Thymus (tissue), 11 donors: ENCODE measurements at regions not wholly inside any gene's neighbourhood (a gene's known extent, or its start where the extent isn't known, plus 50 kb on each side); places are given as distances from the start of the nearest gene placed in this dataset.

ENCODE experiments used
- DNase-seq, 9 donors: peaks; one replicate each; pipeline ENCODE4 v3.0.0-alpha.2; 2013; ENCODE audit warnings: low spot score in 9 of 9, low read depth in 6 of 9, missing footprints in 1 of 9
- H3K27ac ChIP-seq, 2 donors: one replicate each; pipeline ENCODE4 v1.5.1; 2013; ENCODE audit warnings: control low read depth in 1 of 2, low read depth in 1 of 2, low read length in 1 of 2, mild to moderate bottlenecking in 1 of 2, moderate library complexity in 1 of 2
- H3K27me3 ChIP-seq, 2 donors: one replicate each; pipeline ENCODE4 v1.5.1; 2013; ENCODE audit warnings: low read length in 1 of 2; ENCODE audit not compliant: control insufficient read depth in 2 of 2, insufficient read depth in 1 of 2
- H3K36me3 ChIP-seq, 2 donors: one replicate each; pipeline ENCODE4 v1.5.1; 2013; ENCODE audit warnings: low read length in 1 of 2, mild to moderate bottlenecking in 1 of 2, moderate library complexity in 1 of 2; ENCODE audit not compliant: control insufficient read depth in 2 of 2, insufficient read depth in 2 of 2
- H3K4me1 ChIP-seq, 2 donors: one replicate each; pipeline ENCODE4 v1.5.1; 2013; ENCODE audit warnings: low read length in 2 of 2; ENCODE audit not compliant: control insufficient read depth in 2 of 2, insufficient read depth in 2 of 2
- H3K4me3 ChIP-seq, 2 donors: one replicate each; pipeline ENCODE4 v1.5.1; 2013; ENCODE audit warnings: low read length in 2 of 2, control low read depth in 1 of 2, mild to moderate bottlenecking in 1 of 2
- H3K9me3 ChIP-seq, 2 donors: one replicate each; pipeline ENCODE4 v1.5.1; 2013; ENCODE audit warnings: low read length in 1 of 2, mild to moderate bottlenecking in 1 of 2; ENCODE audit not compliant: control insufficient read depth in 2 of 2, insufficient read depth in 1 of 2
- WGBS: extraction: QIAGEN DNeasy Blood & Tissue Kit; methylation state at CpG from one replicate; pipeline ENCODE4 v1.1.7; 2013; 5-methylcytosine and 5-hydroxymethylcytosine counted together
- donor health status: healthy.

DNA sequence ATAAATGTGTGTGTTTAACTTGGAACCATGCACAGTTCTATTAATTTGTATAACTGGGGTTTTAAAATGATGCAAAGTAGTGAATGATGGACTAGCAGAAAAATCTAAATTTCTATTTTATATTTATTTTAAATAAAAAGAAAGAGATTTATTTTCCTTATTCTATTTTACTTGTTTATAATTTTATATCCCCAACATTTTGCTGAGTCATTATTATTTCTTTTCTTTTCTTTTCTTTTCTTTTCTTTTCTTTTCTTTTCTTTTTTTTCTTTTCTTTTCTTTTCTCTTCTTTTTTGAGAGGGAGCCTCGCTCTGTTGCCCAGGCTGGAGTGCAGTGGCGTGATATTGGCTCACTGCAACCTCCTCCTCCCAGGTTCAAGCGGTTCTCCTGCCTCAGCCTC lies 395.0 kb upstream of the NCAM2 start:
- 96% methylated on average over 3 of the region's 3 CpGs for WGBS
- H3K36me3 ChIP-seq: no peaks in the 10 kb centered on the region

DNA sequence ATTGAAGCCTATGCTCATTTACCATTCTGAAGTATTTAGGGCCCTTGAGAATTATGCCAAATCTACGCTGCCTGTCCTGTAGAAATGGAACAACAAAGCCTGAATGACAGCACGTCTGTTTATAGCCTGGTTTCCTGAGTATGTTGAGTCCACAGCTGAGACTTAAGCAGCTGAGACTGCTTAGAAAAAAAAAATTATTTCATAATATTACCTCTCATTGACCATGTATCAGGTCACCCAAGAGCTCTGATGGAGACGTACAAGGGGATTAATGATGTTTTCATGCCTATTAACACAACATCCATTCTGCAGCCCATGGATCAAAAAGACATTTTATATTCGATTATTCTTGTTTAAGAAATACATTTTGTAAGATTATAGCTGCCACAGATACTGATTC lies 387.2 kb upstream of the NCAM2 start:
- H3K27me3 ChIP-seq: no peaks in the 10 kb centered on the region
- H3K27ac ChIP-seq: no peak overlapping the region
- H3K36me3 ChIP-seq: no peaks in the 10 kb centered on the region
- H3K4me1 ChIP-seq: no peaks in the 10 kb centered on the region
- no peaks in the 10 kb centered on the region for H3K9me3 ChIP-seq
- WGBS: 94% methylated on average over 4 of the region's 4 CpGs
- no peak for DNase-seq
- no peak overlapping the region for H3K4me3 ChIP-seq

More for the DNA sequence above, 395.0 kb upstream of the NCAM2 start:
- Histone ChIP-seq H3K27me3 (no peaks in the 10 kb centered on the region), H3K4me3 (no peak overlapping the region), H3K9me3 (peaks cover 0 to 4% of the 10 kb centered on the region in 2 donors), H3K4me1 (no peaks in the 10 kb centered on the region), H3K27ac (no peak overlapping the region)
- no peak for DNase-seq

DNA sequence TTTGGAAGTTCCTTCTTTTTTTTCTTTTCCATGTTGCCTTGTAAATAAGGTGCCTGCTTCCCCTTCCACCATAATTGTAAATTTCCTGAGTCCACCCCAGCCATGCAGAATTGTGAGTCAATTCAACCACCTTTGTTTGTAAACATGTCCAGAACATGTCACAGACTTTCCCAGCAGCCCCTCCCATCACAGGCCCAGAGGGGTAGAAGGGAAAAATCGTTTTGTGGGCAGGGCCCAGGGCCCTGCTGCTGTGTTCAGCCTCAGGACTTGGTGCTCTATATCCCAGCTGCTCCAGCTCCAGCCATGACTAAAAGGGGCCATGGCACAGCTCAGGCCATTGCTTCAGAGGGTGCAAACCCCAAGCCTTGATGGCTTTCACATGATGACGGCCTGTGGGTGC lies 384.6 kb upstream of the NCAM2 start:
- Histone ChIP-seq H3K4me3 (no peak overlapping the region), H3K36me3 (no peaks in the 10 kb centered on the region), H3K9me3 (no peaks in the 10 kb centered on the region), H3K4me1 (no peaks in the 10 kb centered on the region), H3K27ac (no peak overlapping the region), H3K27me3 (no peaks in the 10 kb centered on the region)
- 68% methylated on average over 2 of the region's 2 CpGs for WGBS
- no peak for DNase-seq

DNA sequence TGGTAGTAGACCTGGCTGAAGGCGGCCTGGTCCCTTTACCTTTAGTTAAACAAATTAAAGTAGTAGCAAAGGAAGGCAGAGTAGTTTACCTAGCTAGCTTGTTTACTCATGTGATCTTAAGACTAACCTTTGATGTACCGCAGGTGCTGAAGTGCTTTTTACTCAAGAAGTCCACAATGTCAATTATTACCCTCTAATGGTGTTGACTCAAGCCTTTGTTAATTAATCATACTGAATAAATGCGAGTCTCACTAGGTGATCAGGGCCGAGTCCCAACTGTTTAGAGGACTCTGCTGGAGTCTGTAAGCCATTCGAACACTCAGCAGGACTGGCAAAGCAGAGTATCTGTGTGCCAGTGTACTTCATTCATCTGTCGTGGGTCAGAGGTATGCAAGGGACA lies 381.1 kb upstream of the NCAM2 start:
- DNase-seq: no peak

DNA sequence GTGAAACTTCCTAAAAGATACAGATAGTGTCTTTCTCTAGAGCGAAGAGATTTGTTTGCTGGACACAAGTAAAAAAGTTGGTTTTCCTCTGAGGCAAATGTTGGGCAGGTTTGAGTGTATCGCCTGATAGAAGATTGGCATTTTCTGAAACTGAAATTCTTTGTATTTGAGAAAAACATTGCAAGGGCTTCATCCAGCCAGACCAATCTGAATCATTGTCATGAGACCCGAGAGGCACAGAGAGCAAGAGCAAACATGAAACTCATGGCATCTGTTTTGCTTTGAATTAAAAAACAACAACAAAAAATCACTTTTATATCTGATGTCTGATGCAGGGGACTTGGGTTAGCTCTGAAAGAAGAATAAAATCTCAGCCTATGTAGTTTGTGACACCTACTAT lies 379.3 kb upstream of the NCAM2 start:
- no peak overlapping the region for H3K27ac ChIP-seq
- no peaks in the 10 kb centered on the region for H3K27me3 ChIP-seq
- DNase-seq: no peak
- 93% methylated on average over 3 of the region's 3 CpGs for WGBS
- no peaks in the 10 kb centered on the region for H3K4me1 ChIP-seq
- H3K4me3 ChIP-seq: no peak overlapping the region
- H3K36me3 ChIP-seq: no peaks in the 10 kb centered on the region
- H3K9me3 ChIP-seq: no peaks in the 10 kb centered on the region

More for the DNA sequence above, 381.1 kb upstream of the NCAM2 start:
- Histone ChIP-seq H3K4me1 (no peaks in the 10 kb centered on the region), H3K27ac (no peak overlapping the region), H3K4me3 (no peak overlapping the region), H3K36me3 (no peaks in the 10 kb centered on the region), H3K9me3 (no peaks in the 10 kb centered on the region), H3K27me3 (no peaks in the 10 kb centered on the region)
- 88% methylated on average over 6 of the region's 6 CpGs for WGBS

DNA sequence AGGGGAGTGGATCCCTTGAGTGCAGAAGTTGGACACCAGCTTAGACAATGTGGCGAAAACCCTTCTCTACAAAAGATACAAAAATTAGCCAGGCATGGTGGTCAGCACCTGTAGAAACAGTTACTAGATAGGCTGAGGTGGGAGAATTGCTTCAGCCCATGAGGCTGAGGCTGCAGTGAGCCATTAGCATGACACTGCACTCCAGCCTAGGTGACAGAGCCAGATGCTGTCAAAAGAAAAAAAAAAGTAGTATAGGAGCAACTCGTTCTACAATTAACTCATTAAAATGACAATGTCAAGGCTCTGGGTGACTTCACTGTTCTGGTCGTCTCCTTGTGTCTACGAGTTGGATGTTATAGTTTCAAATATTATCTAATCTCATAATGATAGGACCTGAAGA lies 370.6 kb upstream of the NCAM2 start:
- no peak overlapping the region for H3K27ac ChIP-seq
- no peaks in the 10 kb centered on the region for H3K4me1 ChIP-seq
- no peaks in the 10 kb centered on the region for H3K27me3 ChIP-seq
- WGBS: 88% methylated on average over 4 of the region's 4 CpGs
- no peak for DNase-seq
- no peaks in the 10 kb centered on the region for H3K36me3 ChIP-seq
- H3K4me3 ChIP-seq: no peak overlapping the region
- peaks cover 0 to 4% of the 10 kb centered on the region in 2 donors for H3K9me3 ChIP-seq

DNA sequence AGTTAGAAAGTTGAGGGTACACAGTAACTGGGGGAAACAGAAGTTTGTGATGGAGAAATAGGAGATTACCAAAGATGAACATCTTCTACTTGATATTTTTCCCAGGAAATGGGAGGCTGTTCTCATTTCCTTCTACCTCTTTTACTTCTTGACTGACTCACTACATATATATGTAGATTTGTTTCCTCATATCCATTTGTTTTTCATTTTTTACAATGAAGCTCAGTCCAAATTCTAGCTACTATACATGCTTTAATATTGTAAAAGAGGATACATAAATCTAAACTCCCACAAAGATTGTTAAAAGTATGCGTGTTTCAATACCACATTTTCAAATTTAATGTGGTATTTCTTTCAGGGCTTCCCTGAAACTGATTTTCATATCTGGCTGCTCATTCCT lies 366.6 kb upstream of the NCAM2 start:
- 98% methylated on average over 1 of the region's 1 CpG for WGBS
- Histone ChIP-seq H3K36me3 (no peaks in the 10 kb centered on the region), H3K27ac (no peak overlapping the region), H3K27me3 (no peaks in the 10 kb centered on the region), H3K9me3 (peaks cover 0 to 4% of the 10 kb centered on the region in 2 donors), H3K4me1 (no peaks in the 10 kb centered on the region), H3K4me3 (no peak overlapping the region)
- no peak for DNase-seq

DNA sequence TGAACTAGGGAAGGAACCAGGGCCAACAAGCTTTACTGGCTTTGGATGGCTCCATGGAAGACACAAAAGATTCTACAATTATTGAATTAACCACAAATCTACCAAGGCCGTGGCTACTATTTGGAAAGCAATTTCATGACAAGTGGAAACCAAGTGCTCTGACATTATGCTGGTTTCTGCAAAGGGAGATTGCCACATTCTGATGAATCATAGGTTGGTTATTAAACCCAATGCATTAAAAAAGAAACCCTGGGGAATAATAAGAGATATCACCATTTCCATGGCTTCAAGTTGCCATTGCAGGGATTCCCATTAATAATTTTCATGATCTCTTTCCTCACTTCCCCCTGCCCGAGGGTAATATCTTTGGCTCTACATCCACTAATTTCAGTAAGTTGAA lies 359.2 kb upstream of the NCAM2 start:
- Histone ChIP-seq H3K36me3 (no peaks in the 10 kb centered on the region), H3K9me3 (no peaks in the 10 kb centered on the region), H3K4me3 (no peak overlapping the region), H3K4me1 (no peaks in the 10 kb centered on the region), H3K27ac (no peak overlapping the region), H3K27me3 (no peaks in the 10 kb centered on the region)
- no peak for DNase-seq
- 86% methylated on average over 2 of the region's 2 CpGs for WGBS

DNA sequence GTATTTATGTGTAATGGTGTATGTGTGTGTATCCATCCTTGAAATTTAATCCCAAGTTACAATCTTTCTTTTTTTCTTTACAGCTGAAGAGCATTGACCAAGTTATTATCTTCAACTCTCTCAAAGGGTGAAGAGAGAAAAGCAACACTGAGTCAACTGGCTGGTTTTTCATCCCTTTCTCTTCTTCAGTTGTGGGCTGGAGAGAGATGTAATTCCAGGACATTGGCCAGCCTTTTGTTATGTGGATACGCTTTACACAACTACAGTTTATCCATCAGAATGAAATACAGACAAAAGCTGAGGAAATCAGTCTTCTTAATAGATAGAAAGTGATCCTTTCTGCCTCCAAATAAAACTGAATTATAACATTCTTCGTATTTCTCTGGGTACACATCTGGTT lies 357.0 kb upstream of the NCAM2 start:
- Histone ChIP-seq H3K9me3 (peaks cover 3 to 12% of the 10 kb centered on the region in 2 donors), H3K4me1 (no peaks in the 10 kb centered on the region), H3K27me3 (no peaks in the 10 kb centered on the region), H3K27ac (no peak overlapping the region), H3K36me3 (no peaks in the 10 kb centered on the region), H3K4me3 (no peak overlapping the region)
- no peak for DNase-seq
- WGBS: 91% methylated on average over 2 of the region's 2 CpGs

DNA sequence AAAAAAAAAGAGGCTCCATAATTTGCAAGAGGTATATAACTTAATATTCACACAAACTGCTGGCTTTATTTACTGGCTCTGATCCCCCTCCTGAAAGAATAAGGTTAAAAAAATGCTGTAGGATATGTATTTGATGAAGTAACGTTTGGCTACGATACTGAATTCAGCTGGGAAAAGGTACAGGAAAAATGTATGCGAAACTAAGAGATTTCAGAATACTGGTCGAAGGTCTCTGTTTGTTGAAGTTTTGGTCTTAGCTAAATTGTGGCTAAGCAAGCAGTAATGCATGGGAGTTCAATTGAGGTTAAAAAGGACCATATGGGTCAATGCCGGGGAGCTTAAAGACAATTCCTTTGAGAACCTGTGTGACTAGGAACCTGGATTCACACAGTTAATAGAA lies 355.5 kb upstream of the NCAM2 start:
- WGBS: 77% methylated on average over 5 of the region's 5 CpGs
- H3K36me3 ChIP-seq: no peaks in the 10 kb centered on the region
- no peaks in the 10 kb centered on the region for H3K27me3 ChIP-seq
- no peaks in the 10 kb centered on the region for H3K4me1 ChIP-seq
- peaks cover 3 to 16% of the 10 kb centered on the region in 2 donors for H3K9me3 ChIP-seq
- DNase-seq: no peak
- H3K27ac ChIP-seq: no peak overlapping the region
- H3K4me3 ChIP-seq: no peak overlapping the region
